Activated CD4-positive, alpha-beta T cell treated with anti-CD3 and anti-CD28 coated beads, Interleukin-2, amount 50 U/mL, for 48 hours (primary cell): ENCODE measurements at regions not wholly inside any gene's neighbourhood (a gene's known extent, or its start where the extent isn't known, plus 50 kb on each side); places are given as distances from the start of the nearest gene placed in this dataset.
"Not testable (repeated sequence)": the region's sequence is repeated elsewhere in the genome, so short reads cannot be mapped to it uniquely, and the experiment has no call there.

Experiments used
- DNase-seq, 2 experiments: peaks; one replicate each; pipeline ENCODE4 v3.0.0-alpha.2; 2020

DNA sequence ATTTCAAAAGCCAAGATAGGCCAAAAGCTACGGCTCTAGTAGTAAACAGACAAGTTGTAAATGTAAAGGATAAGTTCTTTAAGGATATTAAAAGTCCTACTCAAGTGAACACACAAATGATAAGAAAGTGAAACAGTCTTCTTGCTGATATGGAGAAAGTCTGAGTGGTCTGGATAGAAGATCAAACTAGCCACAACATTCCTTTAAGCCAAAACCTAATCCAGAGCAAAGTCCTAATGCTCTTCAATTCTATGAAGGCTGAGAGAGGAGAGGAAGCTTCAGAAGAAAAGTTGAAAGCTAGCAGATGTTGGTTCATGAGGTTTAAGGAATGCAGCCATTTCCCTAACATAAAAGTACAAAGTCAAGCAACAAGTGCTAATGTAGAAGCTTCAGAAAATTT, 111.7 kb upstream of the ZEB2 start:
- DNase-seq = no peak

DNA sequence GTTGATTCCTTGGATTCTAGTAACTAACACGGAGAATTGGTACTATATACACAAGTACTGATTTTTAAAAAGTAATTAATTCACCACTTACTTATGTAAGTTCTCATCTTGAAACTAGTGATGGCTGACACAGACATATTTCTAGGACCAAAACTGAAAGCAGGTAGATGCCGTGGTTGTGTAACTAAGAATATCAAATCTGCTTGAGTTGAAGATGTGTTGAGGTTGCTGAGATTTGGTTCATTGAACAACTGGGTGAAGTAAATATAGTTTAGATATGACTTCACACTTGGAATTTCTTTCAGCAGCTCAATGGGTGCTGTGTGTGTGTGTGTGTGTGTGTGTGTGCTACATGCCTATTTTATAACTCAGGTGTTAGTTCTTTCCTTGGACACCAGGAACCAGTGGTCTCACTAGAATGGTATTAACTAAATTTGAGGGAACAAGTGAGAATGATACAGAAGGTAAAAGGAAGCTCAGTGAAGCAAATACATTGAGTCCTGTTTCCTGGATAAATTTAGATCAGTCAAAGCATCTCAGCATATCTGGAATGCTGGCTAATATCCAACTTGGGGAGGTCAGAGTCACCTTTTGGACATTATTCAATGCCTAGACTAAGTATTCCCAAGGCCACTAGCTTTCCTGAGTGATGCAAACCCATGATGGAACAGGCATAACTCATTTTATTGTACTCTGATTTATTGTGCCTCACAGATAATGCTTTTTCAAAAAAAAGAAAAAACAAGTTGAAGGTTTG, 110.7 kb upstream of the ZEB2 start:
- DNase-seq = no peak

DNA sequence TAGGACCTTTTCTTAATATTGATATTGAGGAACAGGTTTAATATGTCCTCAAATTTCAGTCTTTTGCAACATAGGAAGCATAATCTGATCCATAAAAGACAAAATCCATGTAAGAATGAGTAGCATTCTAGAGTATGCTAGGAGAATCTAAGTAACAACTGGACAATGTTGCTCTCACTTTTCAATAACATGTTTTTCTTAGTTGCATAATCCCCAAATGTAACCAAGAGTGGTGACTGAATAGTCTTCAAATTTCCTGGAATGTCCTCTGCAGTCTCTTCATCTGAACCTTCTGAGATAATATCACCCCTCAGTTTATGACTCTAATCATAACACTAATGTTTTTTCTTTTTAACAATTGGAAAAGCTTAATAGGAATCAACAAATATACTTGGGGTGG, 110.0 kb upstream of the ZEB2 start:
- no peak for DNase-seq

DNA sequence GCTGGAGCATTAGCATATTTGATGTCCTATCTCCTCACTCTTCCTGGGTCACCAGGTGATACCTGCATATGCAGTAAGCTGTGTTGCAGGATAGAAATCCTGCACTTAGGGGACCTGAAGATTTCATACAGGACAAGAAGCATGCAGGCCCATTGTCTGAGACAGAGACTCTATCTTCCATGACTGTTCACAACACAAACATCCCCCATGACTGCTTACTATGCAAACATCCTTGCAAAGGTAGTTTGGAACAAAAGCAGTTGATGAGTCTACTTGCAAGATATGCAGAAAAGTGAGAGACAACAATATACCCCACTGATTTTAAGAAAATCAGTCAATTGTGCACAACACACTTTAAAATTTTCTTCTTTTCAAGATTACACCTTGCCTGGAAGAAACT, 108.6 kb upstream of the ZEB2 start:
- no peak for DNase-seq

DNA sequence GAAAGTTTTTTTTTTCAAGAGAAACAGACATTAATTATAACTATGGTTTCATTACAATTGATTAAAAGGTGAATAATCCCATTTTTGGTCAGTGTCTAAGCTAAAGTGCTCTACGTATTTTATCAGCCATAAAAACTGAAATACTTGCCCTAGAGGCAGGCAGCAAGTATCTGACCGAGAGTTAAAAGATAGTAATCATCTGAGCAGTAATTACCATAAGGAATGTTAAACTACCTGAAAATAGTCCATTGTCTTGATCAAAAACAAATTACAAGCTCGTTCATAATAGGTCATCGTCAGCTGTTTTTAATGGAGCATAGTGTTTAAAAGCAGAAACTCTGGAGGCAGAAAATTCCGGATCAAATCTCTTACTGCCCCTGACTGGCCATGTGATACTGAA, 105.7 kb upstream of the ZEB2 start:
- no peak for DNase-seq

DNA sequence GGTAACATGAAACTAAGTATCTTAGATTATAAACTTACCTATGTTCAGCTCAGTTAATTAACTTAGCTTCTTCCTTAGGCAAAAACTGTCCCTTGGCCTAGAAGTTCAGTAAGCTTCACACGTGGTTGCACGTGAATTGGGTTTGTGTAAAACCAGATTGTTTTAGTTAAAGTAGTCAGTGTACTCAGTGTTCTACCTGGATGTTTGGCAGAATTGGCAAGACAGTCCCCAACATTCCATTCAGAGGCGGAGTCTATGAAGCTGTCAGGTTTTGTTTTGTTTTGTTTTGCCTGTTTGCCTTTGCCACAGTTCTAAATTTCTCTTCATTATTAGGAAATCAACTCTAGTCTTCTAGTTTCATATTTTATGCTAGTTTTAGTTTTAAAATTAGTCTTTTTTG, 105.3 kb upstream of the ZEB2 start:
- no peak for DNase-seq

DNA sequence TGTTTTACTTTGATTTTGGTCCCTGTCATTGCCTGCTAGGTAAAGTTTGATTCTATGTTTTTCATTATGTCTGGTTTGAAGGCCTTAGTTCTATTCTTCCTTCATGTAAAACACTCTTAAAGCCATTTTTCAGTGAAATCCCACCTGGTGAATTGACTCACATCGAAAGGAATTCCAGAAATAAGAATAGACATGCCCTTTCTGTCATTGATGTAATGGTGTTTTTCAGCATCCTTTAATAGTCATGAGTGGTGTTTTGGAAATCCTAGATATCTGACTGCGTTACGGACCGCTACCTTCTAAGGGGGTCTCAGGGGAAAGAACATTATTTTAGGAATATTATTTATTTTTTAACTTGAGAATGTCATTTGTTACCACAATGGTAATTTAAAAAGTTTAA, 104.5 kb upstream of the ZEB2 start:
- DNase-seq = no peak

DNA sequence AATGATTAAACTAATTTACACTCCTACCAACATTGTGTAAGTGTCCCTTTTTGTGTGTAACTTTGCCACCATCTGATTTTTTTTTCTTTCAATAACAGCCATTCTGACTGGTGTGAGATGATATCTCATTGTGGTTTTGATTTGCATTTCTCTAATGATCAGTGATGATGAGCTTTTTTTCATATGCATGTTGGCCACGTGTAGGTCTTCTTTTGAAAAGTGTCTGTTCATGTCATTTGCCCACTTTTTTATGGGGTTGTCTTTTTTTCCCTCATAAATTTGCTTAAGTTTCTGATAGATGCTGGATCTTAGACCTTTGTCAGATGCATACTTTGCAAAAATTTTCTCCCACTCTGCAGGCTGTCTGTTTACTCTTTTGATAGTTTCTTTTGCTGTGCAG, 102.5 kb upstream of the ZEB2 start:
- not testable (repeated sequence) for DNase-seq

DNA sequence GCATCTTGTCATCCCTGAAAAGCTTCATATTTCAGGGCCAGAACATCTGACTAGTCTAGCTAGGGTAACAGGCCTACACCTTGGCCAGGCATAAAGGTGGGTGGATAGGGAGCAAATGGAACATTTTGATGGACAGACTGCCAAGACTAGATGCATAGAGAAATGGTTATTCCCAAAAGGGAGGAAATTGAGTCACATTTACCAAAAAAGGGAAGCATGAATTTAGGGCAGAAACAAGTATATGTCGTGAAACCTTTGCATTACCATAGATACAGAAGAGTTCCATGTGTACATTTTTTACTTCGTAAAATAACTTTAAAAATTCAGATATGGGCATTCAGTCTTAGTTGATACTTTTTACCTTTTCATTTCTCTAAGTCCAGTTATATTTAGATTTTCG, 101.3 kb upstream of the ZEB2 start:
- DNase-seq = no peak

DNA sequence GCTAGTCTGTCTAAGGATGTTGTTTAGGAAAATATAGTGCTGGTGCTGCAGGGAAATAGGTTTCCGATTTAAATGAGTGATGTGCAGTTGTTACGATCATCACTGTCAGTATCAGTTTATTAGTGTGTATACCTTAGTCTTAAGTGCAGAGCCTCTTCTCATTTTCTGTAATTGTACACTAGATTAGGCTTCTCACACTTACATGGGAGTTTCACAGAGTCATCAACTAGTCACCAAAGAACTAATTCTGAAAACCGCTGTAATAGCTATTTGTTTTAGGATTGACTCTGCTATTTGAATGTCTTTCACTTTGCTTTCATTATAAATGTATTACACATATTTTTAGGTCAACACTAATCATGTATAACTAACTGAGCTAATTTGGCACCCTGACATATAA, 99.8 kb upstream of the ZEB2 start:
- no peak for DNase-seq

DNA sequence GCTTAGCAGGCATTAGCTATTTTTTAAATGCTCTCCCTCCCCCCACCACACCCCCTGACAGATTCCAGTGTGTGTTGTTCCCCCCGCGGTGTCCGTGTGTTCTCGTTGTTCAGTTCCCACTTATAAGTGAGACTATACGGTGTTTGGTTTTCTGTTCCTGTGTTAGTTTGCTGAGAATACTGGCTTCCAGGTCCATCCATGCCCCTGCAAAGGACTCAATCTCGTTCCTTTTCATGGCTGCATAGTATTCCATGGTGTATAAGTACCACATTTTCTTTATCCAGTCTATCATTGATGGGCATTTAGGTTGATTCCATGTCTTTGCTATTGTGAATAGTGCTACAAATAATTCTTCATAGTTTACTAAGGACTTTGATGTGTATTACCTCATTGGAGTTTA, 97.3 kb upstream of the ZEB2 start:
- DNase-seq = not testable (repeated sequence)

DNA sequence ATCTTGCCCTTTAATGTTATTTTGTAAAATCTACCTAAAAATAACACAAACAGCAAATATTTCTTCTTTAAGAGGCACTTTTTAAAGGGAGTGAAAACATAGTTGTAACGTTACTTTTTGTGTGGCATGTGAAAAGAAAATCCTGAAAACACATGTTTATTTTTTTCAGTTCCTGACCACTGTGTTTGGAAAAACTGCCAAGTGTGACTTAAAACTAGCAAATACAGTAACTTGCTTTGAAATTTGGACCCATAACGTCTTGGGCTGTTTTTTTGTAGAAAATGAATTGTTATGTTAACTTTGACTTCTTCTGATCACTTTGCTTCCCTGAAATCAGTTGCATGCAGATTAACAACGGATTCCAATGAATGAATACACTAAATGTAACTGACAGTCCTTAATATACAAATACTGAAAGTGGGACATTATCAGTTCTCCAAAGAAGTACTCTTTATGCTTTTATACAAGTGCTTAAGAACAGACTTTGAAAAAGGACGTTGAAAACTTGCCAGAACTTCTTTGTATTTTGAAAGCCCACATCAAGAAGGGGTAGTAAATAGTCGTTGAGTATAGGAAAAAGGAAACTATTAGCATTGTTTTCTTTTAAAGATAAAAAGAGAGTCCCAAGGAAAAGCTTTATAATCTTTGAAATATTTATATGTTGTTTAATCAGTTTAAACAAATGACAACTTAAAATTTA, 96.1 kb upstream of the ZEB2 start:
- no peak for DNase-seq

DNA sequence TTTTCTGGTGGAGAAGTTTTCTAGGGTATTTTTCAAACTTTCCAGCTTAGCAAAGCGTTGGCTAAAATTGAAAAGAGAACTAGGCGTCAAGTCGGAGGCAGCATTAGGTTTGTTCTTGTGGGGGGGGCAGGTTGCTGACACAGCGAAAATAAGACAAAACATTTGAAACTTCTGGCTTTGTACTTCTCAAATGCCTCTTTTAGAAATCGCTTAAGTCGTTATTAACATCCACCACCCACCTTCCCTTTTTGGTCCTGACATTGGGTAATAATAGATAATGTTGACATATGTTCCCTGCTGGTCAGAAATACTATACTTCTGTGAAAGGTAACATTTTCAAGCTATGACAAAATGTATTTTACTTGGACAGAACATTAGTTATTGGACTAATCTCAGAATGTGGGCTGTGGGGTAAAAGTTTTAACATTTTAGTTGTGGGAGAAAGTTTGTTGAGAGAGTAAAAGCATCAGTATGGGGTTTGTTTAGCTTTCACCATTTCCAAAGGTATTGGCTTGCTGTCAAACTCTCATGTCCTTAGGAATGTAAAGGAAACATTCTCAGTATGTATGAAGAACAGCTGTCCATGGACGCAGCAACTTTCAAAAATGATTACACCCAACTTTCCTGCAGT, 88.1 kb upstream of the ZEB2 start:
- no peak for DNase-seq

DNA sequence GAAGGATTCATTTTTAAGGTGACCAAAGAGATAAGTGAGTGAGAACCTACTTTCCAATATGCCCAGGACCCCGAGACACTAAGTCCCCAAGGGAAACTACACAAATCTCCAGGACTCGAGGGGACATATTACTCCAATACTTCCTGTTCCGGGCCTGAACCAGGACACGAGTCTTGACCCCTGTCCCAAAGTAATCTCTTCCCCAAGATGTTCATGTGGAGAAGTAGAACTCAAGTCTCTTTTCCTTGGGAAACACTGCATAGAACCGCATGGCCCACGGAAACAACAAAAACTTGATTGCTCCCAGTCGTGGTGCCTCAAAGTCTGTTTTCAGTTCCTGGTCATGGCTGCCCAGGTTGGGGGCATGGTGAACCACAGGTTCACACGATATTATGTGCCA, 87.2 kb upstream of the ZEB2 start:
- no peak for DNase-seq

DNA sequence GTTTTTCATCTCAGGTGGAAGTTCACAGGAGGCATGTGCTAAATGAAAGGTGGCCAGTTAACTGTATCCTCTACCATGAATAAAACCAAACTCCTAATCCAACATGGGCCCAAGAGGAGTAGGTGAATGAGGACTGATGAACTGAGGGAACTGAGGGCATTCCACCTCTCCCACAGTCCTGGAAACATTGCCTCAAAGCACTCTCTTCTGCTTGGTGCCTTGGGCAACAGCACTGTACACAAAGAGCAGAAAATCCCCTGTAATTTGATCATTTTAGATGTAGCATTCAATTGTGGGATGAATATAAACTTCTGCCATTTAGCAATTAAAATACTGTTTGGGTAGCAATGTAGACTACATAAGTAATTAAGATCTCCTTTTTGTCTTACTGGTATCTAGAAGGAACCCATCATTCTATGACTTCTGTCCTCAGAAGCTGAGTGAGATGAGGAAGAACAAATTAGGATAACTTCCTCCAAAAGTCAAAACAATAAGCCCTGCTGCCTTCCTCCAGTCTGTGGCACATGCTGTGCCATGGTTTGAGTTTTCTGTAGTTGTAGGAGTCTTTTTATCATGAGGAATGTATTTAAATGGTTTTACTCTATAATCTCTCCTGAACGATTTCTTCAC, 86.7 kb upstream of the ZEB2 start:
- DNase-seq = no peak

DNA sequence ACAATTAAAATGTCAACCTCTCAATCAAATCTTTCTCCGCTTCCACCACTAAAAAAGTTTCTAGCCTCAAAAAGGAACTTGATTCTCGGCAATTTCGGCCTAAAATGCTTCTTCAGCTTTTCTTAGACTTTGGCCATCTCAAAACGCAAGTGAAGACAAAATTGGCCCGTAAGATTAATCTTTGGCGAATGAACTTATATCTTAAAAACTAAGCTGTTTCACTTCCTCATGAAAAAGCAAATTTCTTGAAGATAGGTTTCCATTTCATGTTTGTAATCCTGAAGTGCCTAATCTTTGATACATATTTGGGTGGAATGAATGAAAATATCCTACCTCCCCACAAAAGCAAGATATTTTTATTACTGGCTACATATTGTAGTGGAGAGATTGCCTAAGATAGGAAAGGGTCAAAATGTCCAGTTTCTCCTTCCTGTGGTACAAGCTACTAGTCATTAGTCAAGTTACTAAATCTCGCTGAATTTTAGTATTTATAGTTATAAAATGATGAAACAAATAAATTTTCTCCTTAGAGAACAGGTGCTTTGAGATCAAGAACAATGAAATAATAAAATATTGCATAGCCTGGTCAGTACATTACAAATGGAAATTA, 85.4 kb upstream of the ZEB2 start:
- no peak for DNase-seq

DNA sequence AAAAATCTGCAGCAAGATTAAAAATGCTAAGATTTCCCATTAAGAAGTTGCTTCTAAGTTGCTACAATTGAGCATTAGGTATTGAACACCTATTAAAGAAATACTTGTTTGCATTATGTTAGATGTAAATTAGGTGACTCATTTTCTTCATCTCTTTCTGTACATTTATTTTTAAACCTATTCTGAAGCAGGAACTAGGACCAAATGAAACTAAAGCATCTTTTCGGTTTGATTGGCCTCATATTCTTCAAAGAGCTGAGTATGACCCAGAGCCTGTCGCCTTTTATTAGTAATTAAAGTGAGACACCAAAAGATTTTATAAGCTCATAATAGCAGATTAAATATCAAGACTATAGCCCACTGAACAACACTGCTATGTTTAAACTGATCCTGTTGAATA, 83.4 kb upstream of the ZEB2 start:
- DNase-seq = no peak

DNA sequence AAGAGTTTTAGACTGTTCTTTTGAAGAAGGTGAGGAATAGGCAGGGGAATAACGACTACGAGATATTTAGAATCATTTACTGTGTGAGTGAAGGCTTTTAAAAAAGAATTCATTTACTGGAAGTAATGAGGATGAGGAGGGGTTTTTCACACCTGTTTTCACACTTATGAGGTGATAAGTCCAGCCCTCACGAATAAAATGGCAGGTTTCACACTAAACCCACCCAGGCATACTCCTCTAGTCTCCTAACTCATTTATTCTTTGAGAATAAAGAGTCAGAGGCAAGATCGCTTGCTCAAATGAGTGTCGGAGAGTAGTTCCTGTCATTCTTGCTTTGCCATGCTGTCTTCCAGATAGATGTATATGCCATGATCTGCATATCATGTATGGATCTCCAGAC, 79.0 kb upstream of the ZEB2 start:
- no peak for DNase-seq

DNA sequence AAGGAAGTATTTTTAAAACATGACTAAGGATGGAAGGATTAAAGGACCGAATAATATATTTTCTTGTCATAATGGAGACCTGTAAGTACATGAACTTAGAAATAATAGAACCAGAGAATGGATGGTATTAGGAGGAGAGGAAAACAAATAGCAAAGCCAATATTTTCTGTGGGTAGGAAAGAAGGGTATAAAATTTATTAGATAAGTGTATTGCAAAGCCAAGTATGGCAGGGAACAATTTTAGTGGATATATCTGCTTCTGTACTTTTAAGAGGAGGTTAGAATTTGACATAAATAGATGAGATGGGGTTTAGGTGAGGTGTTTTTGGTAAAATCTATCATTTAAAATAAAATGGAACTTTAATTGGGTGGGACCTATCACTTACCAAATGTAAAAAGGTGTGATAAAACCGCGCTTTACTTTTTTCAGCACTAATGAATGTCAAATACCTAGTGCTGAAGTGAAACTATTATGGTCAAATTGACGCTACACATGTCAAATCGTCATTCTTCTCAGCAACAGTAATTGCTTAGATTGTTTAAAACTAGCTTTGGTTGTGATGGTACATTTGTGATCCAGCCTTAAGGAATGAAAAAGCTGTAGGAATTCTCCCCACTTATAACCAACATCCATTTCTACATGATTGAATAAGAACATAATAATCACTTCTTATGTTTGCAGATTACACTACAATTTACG, 78.1 kb upstream of the ZEB2 start:
- no peak for DNase-seq

DNA sequence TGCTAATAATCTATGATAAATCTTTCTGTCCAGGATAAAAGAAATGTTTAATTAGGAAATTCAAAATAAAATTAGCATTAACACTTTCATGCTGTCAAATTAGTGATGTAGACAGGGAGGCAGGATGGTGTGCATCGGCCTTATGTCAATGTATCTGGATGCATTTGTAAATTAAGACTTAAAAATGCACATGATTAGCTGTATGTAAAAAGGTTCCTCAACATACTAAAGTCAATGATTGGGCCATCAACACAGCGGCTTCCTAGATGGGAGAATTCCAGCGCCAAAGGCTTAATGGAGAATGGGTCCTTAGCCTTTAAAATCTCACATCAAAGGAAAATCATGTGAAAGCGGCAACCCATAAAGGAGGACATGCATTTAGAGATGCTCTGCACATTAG, 77.5 kb upstream of the ZEB2 start:
- no peak for DNase-seq

DNA sequence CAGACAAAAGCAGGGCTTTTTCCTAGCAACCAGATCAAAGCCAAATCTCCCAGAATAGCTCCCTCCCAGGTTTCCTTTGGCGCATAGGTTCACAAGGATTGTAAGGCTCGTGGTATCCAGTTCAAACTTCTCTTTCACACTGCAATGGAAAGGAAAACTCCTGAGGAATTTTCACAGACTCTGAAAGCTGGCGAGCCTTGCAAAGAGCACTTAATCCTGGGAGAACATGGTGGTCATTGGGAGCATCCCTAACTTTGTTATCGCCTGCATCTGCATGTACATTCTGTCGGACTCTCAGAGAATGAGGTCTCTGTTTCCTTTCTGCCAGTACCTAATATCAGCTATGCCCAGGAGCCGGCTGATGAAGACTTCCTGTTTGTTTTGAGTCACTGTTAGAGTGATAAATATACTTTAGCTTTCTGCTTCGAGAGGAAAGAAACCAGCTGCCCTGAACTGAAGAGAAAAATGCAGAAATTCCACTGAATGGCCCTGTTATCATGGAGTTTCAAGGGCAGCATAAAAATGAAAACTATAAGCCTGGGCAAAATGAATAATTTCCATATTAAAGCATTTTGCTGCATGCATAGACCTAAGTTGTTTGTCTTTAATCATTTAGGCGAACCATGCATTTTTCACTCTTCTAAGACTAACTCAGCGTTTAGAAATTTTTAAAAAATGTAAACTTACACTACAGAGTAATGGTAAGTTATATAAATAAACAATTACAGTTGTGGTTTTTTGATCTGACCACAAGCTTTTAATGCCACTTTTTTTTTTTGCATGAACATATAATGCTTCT, 76.4 kb upstream of the ZEB2 start:
- DNase-seq = no peak

DNA sequence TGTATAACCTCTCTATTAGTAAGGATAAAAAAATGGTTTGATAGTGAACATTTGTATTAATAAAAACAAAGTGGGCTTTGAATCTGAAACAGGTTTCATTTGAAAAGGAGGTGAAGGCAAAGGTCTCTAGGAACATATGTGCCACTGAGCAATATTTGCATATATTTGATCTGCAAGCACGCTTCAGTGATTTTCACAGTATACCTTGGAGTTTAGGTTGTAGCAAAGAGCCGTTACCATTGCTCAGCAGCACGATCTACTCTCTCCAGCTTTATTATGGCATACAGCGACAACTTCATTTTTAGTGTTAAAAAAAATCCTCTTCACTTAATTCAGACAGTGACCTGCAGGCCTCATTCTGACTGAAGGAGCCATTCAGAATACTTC, 75.8 kb upstream of the ZEB2 start:
- DNase-seq = no peak
